Activated CD4-positive, CD25-positive, alpha-beta regulatory T cell (primary cell): ENCODE measurements at regions not wholly inside any gene's neighbourhood (a gene's known extent, or its start where the extent isn't known, plus 50 kb on each side); places are given as distances from the start of the nearest gene placed in this dataset.
"Not testable (repeated sequence)": the region's sequence is repeated elsewhere in the genome, so short reads cannot be mapped to it uniquely, and the experiment has no call there.

ENCODE experiments used
- DNase-seq, 4 experiments: peaks; one replicate each; lab custom pipeline; 2025; lab: John Stamatoyannopoulos, UW

DNA sequence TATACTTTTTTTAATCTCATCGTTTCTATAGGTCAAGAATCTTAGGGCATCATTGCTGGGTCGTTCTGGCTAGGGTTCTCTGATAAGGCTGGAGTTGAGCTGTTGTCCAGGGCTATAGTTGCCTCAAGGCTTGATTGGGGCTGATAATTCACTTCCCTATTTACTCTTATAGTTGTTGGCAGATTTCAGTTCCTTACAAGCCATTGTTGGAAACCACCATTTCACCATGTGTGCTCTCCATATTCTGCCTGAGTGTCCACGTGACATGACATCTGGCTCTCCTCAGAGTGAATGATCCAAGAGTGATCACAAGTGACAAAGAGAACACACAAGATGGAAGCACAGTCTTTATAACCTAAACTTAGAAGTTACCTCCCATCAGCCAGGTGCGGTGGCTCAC lies 852.2 kb downstream of the EFNA5 start:
- no peak for DNase-seq

- DNase-seq: no peak
Observed at GRCh38 chr5:106814961-106815360, 855.8 kb downstream of the EFNA5 start.

- no peak for DNase-seq
Observed at GRCh38 chr5:106801554-106801953, 869.2 kb downstream of the EFNA5 start.

GRCh38 chr5:106797996-106798395 lies 872.7 kb downstream of the EFNA5 start:
- DNase-seq: no peak

DNA sequence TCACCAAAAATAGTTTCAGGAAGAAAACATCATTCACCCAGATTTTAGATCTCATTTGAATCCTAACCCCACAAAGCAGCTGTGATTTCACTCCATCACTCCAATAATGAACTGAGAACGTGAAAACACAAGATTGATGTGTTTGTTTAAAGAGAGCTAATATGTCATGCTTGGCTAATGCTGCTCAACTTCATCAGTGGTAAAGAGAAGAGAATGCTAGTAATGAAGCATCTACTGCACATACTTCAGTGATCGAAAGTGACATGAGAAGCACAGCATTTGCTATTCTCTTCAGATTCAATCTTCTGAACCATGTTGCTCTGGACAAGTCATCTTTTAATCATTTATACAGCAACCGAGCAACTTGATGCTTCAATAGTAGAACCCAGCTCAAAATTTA lies 874.7 kb downstream of the EFNA5 start:
- DNase-seq: no peak

DNA sequence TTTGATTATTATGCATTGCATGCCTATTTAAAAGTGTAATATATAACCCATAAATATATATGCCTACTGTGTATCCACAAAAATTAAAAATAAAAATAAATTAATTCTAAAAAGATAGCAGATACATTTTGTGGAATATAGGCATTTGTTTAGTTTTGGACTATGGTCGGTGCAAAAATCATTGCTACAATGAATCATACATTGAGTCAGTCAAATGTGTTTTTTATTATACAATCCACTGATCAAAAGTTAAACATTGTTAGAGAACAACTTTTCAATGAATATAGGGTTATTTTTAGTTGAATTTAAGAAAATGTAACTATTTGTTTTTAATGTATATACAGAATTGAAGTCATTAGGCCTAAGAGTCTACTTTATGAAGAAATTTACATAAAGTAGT lies 885.9 kb downstream of the EFNA5 start:
- DNase-seq: no peak

DNA sequence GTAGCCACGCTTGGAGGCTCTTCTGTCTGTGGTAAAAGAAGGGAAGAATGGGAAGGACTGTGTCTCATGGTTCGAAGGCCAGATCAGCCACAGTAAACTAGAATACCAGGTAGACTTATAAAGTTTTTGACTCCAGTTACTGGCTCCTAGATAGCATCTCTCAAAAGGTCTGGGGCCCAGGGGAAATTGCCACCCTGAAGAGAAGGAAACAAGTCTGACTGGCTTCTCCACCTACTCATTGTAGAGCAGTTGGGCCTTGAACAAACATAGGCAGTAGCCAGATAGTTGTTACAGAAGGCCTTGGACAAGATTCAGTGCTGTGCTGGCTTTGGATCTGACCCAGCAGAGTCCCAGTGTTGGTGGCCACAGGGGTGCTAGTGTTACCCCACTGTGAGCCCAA lies 890.4 kb downstream of the EFNA5 start:
- DNase-seq: no peak

- DNase-seq: not testable (repeated sequence)
Observed at GRCh38 chr5:106776515-106776914, 894.2 kb downstream of the EFNA5 start.

DNA sequence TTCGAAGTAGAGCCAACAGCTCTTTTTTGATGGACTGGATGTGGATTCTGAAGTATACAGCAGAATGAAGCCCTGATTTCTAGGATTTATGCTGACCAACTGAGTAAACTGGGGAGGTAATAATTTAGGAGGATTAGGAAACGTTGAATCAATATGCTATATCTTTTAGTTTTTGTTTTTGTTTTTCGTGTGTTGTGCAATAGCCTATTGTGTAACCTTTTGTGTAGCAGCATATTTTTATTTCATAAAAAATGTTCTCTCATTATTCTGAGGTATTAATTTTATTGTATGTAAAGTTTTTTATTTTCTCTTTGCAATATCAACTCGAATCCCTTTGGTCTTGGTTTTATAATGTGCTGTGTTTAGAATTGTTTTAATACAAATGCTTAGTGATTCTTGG lies 902.3 kb downstream of the EFNA5 start:
- DNase-seq: no peak

DNA sequence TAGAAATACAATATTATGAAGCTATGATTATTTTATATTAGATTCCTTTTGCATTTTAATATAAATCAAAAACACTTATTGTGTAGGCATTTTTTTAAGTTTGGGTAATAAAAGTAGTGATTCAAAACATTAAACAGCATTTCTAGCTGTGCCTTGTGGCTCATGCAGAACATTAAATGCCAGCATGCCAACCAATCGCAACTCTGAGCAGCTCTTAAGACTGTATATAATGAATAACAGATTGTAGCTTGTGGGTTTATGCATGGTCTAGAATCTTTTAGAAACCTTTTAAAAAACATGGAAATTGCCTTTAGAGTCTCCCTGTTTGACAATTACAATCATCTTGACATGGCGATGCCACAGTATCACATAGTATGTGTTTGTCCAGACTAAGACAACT lies 903.8 kb downstream of the EFNA5 start:
- no peak for DNase-seq

GRCh38 chr5:106759581-106759980 lies 911.2 kb downstream of the EFNA5 start:
- DNase-seq: no peak

DNA sequence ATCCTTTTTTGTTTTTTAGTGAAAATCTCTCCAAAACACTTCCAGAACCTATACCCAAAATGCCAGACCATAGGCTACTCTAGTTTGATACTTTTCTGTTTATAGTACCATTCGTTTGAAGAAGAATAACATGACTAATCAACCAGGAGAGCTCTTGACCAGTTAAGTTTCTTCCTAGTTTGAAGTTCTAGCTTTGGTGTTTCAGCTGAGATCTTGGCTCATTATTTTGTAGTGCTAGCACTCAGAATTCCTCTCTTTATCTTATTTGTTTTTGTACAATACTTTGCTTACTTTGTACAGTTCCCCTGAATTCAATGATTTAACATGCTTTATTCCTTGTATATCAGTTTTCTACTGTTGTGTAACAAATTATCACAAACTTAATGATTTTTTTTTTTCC lies 911.6 kb downstream of the EFNA5 start:
- no peak for DNase-seq

GRCh38 chr5:106757672-106758071 lies 913.1 kb downstream of the EFNA5 start:
- DNase-seq: no peak

GRCh38 chr5:106755789-106756188 lies 914.9 kb downstream of the EFNA5 start:
- no peak for DNase-seq

DNA sequence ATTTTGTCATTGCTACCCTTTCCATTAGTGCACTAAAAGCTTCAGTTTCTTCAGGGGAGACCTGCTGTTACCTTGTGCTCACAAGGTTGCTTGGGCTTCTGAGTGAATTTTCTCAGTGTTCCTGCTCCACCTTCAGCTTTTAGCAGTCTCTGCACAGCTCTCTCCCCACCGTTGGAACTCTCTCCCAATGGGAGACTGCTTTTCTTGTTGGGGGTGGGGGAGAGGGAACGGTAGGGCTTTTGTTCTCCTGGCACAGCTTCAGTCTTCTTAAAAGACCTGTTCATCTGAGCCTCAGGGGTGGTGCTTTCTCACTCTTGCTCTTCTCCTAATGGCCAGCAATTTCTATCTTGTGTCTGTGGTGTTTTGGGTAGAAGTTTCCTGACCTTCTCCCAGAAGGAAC lies 915.7 kb downstream of the EFNA5 start:
- DNase-seq: no peak

GRCh38 chr5:106749826-106750225 lies 920.9 kb downstream of the EFNA5 start:
- no peak for DNase-seq

DNA sequence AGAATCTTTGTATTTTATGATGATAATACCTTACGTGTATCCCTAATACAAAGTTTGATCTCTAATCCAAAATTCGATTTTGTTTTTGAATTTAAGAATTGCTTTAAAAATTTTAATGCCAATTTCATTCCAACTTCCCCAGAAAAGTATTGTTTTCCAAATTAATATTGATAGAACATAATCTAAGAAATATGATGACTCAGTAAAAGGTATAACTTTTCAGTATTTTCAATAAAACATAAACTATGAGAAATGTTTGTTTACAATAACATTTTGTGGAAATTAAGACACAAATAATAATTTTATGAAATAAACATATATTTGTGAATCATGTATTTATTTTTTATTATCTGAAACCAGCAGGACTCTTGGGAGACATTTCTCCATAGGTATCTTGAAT lies 931.6 kb downstream of the EFNA5 start:
- DNase-seq: no peak

- no peak for DNase-seq
Observed at GRCh38 chr5:106737111-106737510, 933.6 kb downstream of the EFNA5 start.

DNA sequence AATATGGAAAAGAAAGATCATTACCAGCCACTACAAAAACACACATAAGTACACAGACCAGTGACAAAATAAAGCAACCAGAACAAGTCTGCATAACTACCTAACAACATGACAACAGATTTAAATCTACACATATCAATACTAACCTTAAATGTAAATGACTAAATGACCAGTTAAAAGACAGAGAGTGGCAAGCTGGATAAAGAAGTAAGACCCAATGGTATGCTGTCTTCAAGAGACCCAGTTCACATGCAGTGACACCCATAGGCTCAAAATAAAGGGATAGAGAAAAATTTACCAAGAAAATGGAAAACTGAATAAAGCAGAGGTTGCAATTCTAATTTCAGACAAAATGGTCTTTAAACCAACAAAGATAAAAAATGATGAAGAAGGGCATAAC lies 938.1 kb downstream of the EFNA5 start:
- no peak for DNase-seq

- DNase-seq: no peak
Observed at GRCh38 chr5:106730912-106731311, 939.8 kb downstream of the EFNA5 start.

- DNase-seq: no peak
Observed at GRCh38 chr5:106730506-106730905, 940.2 kb downstream of the EFNA5 start.

DNA sequence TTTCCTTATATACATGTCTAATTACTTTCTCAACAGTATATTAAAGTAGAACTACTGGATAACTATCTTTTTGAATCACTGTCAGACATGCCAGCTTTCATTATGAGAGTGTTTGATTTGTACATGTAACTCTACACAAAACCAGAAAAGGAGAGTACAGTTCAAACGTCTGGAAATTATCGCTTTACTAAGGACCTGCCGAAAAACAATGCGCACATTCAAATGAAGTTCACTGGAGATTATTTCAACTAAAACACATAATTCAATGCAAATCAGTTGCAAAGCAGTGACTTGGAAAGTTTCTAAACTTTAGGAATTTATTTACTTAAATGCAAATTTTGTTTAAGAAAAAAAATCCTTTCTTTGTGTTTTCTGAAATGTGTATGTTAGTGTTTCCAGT lies 942.5 kb downstream of the EFNA5 start:
- DNase-seq: no peak

DNA sequence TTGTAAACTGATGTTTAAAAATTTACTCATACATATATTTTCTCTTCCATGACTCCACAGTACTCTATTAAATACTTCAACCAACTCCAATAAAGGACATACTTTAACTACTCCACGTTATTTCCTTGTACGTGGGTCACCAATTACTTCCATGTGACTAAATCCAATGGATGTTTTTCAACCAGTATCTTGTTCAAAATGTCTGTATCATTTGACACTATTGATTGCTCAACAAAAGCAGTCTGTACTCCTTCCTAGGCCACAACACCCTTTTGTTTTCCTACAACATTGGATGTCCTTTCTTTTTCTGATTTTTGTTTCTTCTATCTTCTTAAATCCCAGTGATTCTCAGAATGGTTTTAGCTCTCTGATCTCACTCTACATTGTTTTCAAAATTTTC lies 943.7 kb downstream of the EFNA5 start:
- no peak for DNase-seq

GRCh38 chr5:106720367-106720766 lies 950.4 kb downstream of the EFNA5 start:
- DNase-seq: no peak

- no peak for DNase-seq
Observed at GRCh38 chr5:106699796-106700195, 970.9 kb downstream of the EFNA5 start.
